ENCODE measurements at regions not wholly inside any gene's neighbourhood (a gene's known extent, or its start where the extent isn't known, plus 50 kb on each side); places are given as distances from the start of the nearest gene placed in this dataset.

DNA sequence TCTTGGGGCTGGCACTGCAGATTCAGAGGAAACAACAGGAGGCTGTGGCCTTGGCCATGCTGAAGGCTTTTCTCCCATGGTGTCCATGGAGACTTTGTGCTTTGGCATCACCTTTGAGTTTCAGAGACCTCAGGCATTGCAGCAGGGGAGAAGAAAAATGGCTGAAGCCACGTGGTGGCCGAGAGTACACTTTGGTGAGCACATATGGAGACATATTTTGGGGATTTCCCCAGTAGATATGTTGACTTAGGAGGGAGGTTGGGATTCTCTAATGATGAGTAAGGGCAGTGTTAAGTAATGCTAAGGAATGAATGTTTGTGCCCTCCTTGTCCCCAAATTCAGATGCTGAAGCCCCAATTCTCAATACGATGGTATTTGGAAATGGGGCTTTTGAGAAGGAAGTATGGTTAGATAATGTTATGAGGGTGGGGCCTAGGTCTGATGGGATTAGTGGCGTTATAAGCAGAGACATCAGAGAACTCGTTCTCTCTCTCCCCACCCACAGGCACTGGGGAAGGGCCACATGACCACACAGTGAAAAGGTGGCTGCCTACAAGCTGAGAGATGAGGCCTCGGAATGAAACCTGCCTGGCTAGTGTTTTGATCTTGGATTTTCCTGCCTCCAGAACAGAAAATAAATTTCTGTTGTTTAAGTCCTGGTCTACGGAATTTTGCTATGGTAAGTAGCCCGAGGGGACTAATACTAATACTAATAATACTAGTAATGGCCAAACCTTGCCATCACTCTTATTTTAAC, 98.6 kb downstream of the TBX19 start (continued):
- TF ChIP-seq, protein P1, sequence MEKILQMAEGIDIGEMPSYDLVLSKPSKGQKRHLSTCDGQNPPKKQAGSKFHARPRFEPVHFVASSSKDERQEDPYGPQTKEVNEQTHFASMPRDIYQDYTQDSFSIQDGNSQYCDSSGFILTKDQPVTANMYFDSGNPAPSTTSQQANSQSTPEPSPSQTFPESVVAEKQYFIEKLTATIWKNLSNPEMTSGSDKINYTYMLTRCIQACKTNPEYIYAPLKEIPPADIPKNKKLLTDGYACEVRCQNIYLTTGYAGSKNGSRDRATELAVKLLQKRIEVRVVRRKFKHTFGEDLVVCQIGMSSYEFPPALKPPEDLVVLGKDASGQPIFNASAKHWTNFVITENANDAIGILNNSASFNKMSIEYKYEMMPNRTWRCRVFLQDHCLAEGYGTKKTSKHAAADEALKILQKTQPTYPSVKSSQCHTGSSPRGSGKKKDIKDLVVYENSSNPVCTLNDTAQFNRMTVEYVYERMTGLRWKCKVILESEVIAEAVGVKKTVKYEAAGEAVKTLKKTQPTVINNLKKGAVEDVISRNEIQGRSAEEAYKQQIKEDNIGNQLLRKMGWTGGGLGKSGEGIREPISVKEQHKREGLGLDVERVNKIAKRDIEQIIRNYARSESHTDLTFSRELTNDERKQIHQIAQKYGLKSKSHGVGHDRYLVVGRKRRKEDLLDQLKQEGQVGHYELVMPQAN (conservative IDR thresholded peaks at IDR 0.05), result no peak
- TF ChIP-seq ZNF274 (IDR thresholded peaks at IDR 0.05; ENCODE audit: insufficient read depth, insufficient read length) (no peak), MYB (IDR thresholded peaks at IDR 0.05; ENCODE audit: borderline replicate concordance, low read depth, low read length) (no peak)
- TF ChIP-seq, protein P2, sequence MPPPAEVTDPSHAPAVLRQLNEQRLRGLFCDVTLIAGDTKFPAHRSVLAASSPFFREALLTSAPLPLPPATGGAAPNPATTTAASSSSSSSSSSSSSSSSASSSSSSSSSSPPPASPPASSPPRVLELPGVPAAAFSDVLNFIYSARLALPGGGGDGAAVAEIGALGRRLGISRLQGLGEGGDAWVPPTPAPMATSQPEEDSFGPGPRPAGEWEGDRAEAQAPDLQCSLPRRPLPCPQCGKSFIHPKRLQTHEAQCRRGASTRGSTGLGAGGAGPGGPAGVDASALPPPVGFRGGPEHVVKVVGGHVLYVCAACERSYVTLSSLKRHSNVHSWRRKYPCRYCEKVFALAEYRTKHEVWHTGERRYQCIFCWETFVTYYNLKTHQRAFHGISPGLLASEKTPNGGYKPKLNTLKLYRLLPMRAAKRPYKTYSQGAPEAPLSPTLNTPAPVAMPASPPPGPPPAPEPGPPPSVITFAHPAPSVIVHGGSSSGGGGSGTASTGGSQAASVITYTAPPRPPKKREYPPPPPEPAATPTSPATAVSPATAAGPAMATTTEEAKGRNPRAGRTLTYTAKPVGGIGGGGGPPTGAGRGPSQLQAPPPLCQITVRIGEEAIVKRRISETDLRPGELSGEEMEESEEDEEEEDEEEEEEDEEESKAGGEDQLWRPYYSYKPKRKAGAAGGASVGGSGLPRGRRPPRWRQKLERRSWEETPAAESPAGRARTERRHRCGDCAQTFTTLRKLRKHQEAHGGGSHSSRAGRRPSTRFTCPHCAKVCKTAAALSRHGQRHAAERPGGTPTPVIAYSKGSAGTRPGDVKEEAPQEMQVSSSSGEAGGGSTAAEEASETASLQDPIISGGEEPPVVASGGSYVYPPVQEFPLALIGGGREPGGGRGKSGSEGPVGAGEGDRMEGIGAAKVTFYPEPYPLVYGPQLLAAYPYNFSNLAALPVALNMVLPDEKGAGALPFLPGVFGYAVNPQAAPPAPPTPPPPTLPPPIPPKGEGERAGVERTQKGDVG (CRISPR knock-in tag; IDR thresholded peaks at IDR 0.05), result no peak

DNA sequence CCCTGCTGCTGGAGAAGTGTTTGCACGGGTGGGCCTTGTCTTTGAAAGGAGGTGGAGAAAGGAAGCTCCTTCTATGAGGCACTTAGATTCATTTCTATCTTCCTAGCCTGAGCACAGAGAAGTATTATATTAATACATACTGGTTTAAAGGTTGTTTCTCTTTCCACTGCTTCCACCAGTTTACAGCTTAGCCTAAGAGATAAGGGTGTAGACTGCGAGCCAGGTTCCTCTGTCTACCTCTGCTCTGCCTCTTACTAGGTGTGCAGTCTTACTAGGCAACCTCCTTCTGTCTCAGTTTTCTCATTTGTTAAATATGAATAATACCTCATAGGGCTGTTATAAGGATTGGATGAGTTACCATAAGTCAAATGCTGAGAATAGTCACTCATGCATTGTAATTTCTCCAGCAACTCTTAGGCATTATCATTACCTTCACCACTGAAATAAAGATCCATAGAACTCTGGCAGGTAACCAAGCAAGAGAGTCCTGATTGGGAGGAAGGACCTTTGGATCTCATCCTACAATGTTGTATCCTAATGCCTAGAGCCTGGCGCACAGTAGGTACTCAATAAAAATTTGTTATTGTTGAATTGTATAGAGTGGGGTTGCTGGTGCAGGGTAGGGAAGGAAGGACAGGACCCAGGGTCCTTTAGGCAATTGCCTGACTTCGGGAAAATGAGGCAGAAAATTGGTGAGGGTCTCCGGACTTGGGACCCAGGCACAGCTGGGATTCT, 95.1 kb downstream of the TBX19 start:
- no peak overlapping the region for H3K4me3 ChIP-seq
- no peak overlapping the region for H3K27ac ChIP-seq (ENCODE audit: control insufficient read depth, insufficient read depth)
- 40% methylated on average over 5 of the region's 5 CpGs for WGBS (ENCODE audit: insufficient coverage, insufficient replicate concordance, low lambda C conversion rate, missing lambda C conversion rate)
- H3K27me3 ChIP-seq (replicated peaks in 1 of 2; ENCODE audit: control insufficient read depth in 2 of 2, insufficient read depth in 2 of 2, low read length in 1 of 2), result no peaks in the 10 kb centered on the region
- FAIRE-seq (no peak), ATAC-seq (no peak), DNase-seq (ENCODE audit: low read depth, low spot score) (no peak)
- no peaks in the 10 kb centered on the region; the same call in 1 of the 2 replicates for H4K20me1 ChIP-seq (ENCODE audit: control insufficient read depth, insufficient read depth)
- no peaks in the 10 kb centered on the region for H3K79me2 ChIP-seq (ENCODE audit: control insufficient read depth, insufficient read depth, low read length)
- H3K4me1 ChIP-seq (ENCODE audit: control insufficient read depth, insufficient read depth, low read length), result no peaks in the 10 kb centered on the region
- H3K36me3 ChIP-seq (ENCODE audit: control insufficient read depth in 2 of 2, insufficient read depth in 2 of 2, low read length in 1 of 2), result no peaks in the 10 kb centered on the region
- ChIA-PET CTCF (interaction anchor here (1.6 kb wide), 1 partner anchor 33 kb away, joined by 4 read pairs; no protein-coding TSS in a partner anchor), RAD21 (ENCODE audit: unreplicated experiment) (no interaction called here), SMC1A (ENCODE audit: uncharacterized antibody, unreplicated experiment) (no interaction called here), POLR2A (no interaction called here)
- H2AFZ ChIP-seq (ENCODE audit: control insufficient read depth, low read depth, low read length), result no peak overlapping the region
- no peak overlapping the region for H3K9ac ChIP-seq (ENCODE audit: control insufficient read depth, insufficient read depth, low read length)
- BruUV-seq (replicated peaks), result no TSS peak
- in situ Hi-C loops (cut with MboI), result no loop called here
- intact Hi-C loops (cut with micrococcal nuclease; ENCODE audit: unreplicated experiment), result no loop called here
- H3K9me3 ChIP-seq (replicated peaks; ENCODE audit: control insufficient read depth, insufficient read depth, low read length), result no peaks in the 10 kb centered on the region
- no peak overlapping the region for H3K4me2 ChIP-seq (ENCODE audit: control insufficient read depth, insufficient read depth)
- no peak for TF ChIP-seq NFIC (IDR thresholded peaks at IDR 0.05; ENCODE audit: low read depth, low read length)
- TF ChIP-seq, protein P2 (CRISPR knock-in tag; IDR thresholded peaks at IDR 0.05), result no peak
- no peak for TF ChIP-seq NRF1 (conservative IDR thresholded peaks at IDR 0.05; ENCODE audit: low read depth, low read length)
- TF ChIP-seq PML (IDR thresholded peaks at IDR 0.05; ENCODE audit: low read length), result no peak
- no peak for TF ChIP-seq EGR1 (IDR thresholded peaks at IDR 0.05; ENCODE audit: borderline replicate concordance in 1 of 2, low read depth in 2 of 2, low read length in 2 of 2)
- no peak for TF ChIP-seq MXI1 (IDR thresholded peaks at IDR 0.05; ENCODE audit: low read depth, low read length)
- no peak for TF ChIP-seq SIX5 (IDR thresholded peaks at IDR 0.05; ENCODE audit: low read depth, low read length, severe bottlenecking)
- no peak for TF ChIP-seq RFX5 (IDR thresholded peaks at IDR 0.05; ENCODE audit: low read depth, low read length)

Measured in GM12878 (cell line).